Sigmoid colon (tissue), 6 donors: ENCODE measurements at regions not wholly inside any gene's neighbourhood (a gene's known extent, or its start where the extent isn't known, plus 50 kb on each side); places are given as distances from the start of the nearest gene placed in this dataset.
A peak's percentile ranks its signal among the peaks of the same experiment; 100 is the strongest.

ENCODE experiments used
- DNase-seq: peaks from one replicate; pipeline ENCODE4 v3.0.0-alpha.2; 2019
- H3K27ac ChIP-seq, 4 donors: fragments of 200-600 bp; sonication (generic); one replicate each; pipeline ENCODE4 v1.5.1; 2016 to 2019; ENCODE audit warnings: mild to moderate bottlenecking in 1 of 4
- H3K27me3 ChIP-seq, 3 donors: fragments of 200-600 bp; sonication (generic); one replicate each; pipeline ENCODE4 v1.5.1; 2019; ENCODE audit warnings: mild to moderate bottlenecking in 1 of 3
- H3K36me3 ChIP-seq, 4 donors: fragments of 200-600 bp; sonication (generic); one replicate each; pipeline ENCODE4 v1.5.1; 2016 to 2019
- H3K4me1 ChIP-seq, 4 donors: fragments of 200-600 bp; sonication (generic); one replicate each; pipeline ENCODE4 v1.5.1; 2017 to 2019
- H3K4me3 ChIP-seq, 4 donors: fragments of 200-600 bp; sonication (generic); one replicate each; pipeline ENCODE4 v1.5.1; 2017 to 2019; ENCODE audit warnings: mild to moderate bottlenecking in 2 of 4, moderate library complexity in 1 of 4
- H3K9me3 ChIP-seq, 4 donors: fragments of 200-600 bp in 3 of 4; sonication (generic) in 3 of 4; one replicate each; pipeline versions ENCODE4 v1.5.1 to v1.6.1; 2013 to 2019
- EP300 ChIP-seq, 4 donors: sonication (generic); formaldehyde crosslinking; IDR thresholded peaks; one replicate each; pipeline ENCODE4 v1.6.1; 2017; ENCODE audit warnings: antibody characterized with exemption in 4 of 4
- POLR2A ChIP-seq, 2 donors: fragments of 450-650 bp; IDR thresholded peaks; one replicate each; pipeline ENCODE4 v1.6.1; 2016; ENCODE audit warnings: antibody characterized with exemption in 2 of 2, mild to moderate bottlenecking in 2 of 2, moderate library complexity in 2 of 2
- POLR2AphosphoS5 ChIP-seq, 4 donors: sonication (generic); formaldehyde crosslinking; IDR thresholded peaks; one replicate each; pipeline ENCODE4 v1.6.1; 2017; ENCODE audit warnings: antibody characterized with exemption in 4 of 4
- WGBS, 2 donors: extraction: QIAGEN DNeasy Blood & Tissue Kit; methylation state at CpG; one replicate each; pipeline ENCODE4 v1.1.7; 2013; 5-methylcytosine and 5-hydroxymethylcytosine counted together
- intact Hi-C: fragments of 100-400 bp; cut with DNase I; formaldehyde crosslinking; loops from one replicate; pipeline ENCODE4 v1.15.1; 2023
- TF ChIP-seq, protein P1 (sequence below), 4 experiments: fragments of 450-650 bp in 3 of 4; fragments of 200-600 bp in 1 of 4; IDR thresholded peaks; one replicate each; pipeline ENCODE4 v1.5.1; 2016 to 2019; ENCODE audit warnings: antibody characterized with exemption in 4 of 4, mild to moderate bottlenecking in 3 of 4, moderate library complexity in 2 of 4
- donor health status: healthy with polysubstance abuse.
- donor health status: healthy.

DNA sequence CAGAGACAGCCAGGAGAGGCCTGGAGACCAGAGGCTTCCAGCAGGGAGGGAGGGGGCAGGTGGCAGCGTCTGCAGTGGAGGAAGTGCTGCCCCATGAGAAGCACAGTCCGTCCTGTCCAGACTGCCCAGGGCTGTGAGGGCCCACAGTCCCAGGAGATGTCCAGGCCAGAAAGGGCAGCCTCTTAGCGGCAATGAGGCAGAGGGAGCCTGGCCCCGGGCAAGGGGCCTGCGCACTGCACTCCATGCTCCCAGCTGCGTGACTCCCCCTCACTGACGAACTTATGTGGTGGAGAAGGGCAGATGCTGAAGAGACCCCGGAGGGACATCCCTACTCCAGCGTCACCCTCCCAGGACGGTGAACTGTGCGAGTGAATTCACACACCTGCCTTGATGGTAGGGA, 115.3 kb downstream of the SOX1 start:
- no peak for DNase-seq
- peaks cover 0 to 10% (median 10%) of the 10 kb centered on the region in 4 donors for H3K4me1 ChIP-seq

DNA sequence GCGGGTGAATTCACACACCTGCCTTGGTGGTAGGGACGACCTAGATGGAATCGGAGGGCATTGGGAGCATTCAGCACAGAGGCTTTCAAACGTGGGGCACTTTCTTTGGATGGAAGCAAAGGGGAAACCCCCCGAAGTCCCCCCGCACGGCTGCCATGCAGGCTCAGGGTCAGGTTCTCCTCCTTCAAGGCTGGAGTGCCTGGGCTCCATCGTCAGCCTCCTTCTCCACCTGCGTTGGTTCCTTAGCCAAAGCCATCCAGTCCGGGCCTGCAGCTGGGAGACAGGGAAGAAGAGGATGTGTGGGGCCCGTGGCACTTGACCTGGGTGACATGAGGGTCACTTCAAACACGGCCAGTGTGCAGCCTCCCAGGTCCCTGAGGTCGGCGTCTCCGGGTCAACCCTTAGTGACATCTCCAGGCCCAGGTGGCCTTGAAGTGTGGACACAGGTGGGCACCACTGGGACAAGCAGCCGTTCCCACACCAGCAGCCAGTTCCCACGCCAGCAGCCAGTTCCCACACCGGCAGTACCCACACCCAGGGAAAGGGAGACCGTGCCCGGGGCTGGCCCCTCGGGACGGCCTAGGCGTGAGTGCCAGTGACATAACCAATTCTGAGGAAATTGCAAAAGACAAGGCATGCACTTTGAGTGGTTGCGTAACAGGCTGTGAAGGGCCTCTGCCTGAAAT, 116.0 kb downstream of the SOX1 start:
- Histone ChIP-seq H3K4me1 (peaks cover 0 to 3% (median 2%) of the 10 kb centered on the region in 4 donors), H3K4me3 (no peak overlapping the region), H3K9me3 (no peaks in the 10 kb centered on the region), H3K27ac (no peak overlapping the region), H3K36me3 (no peaks in the 10 kb centered on the region), H3K27me3 (peaks cover 0 to 34% (median 0%) of the 10 kb centered on the region in 3 donors)
- intact Hi-C loops: no loop called here
- DNase-seq: no peak
- no peak for TF ChIP-seq POLR2A (IDR thresholded peaks at IDR 0.05)
- TF ChIP-seq POLR2AphosphoS5 (IDR thresholded peaks at IDR 0.05): no peak
- TF ChIP-seq, protein P1, sequence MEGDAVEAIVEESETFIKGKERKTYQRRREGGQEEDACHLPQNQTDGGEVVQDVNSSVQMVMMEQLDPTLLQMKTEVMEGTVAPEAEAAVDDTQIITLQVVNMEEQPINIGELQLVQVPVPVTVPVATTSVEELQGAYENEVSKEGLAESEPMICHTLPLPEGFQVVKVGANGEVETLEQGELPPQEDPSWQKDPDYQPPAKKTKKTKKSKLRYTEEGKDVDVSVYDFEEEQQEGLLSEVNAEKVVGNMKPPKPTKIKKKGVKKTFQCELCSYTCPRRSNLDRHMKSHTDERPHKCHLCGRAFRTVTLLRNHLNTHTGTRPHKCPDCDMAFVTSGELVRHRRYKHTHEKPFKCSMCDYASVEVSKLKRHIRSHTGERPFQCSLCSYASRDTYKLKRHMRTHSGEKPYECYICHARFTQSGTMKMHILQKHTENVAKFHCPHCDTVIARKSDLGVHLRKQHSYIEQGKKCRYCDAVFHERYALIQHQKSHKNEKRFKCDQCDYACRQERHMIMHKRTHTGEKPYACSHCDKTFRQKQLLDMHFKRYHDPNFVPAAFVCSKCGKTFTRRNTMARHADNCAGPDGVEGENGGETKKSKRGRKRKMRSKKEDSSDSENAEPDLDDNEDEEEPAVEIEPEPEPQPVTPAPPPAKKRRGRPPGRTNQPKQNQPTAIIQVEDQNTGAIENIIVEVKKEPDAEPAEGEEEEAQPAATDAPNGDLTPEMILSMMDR (IDR thresholded peaks at IDR 0.05): no peak
- TF ChIP-seq EP300 (IDR thresholded peaks at IDR 0.05): no peak
- WGBS, 2 donors: 77 to 82% methylated on average over 24 of the region's 24 CpGs

More for the DNA sequence above, 115.3 kb downstream of the SOX1 start:
- H3K27ac ChIP-seq: no peak overlapping the region
- peaks cover 0 to 34% (median 0%) of the 10 kb centered on the region in 3 donors for H3K27me3 ChIP-seq
- WGBS, 2 donors: 83 to 91% methylated on average over 11 of the region's 11 CpGs
- no peaks in the 10 kb centered on the region for H3K9me3 ChIP-seq
- no peak for TF ChIP-seq POLR2AphosphoS5 (IDR thresholded peaks at IDR 0.05)
- TF ChIP-seq POLR2A (IDR thresholded peaks at IDR 0.05): no peak
- TF ChIP-seq EP300 (IDR thresholded peaks at IDR 0.05): no peak
- TF ChIP-seq, protein P1 (IDR thresholded peaks at IDR 0.05): no peak
- no peaks in the 10 kb centered on the region for H3K36me3 ChIP-seq
- H3K4me3 ChIP-seq: no peak overlapping the region
- intact Hi-C loops: no loop called here

DNA sequence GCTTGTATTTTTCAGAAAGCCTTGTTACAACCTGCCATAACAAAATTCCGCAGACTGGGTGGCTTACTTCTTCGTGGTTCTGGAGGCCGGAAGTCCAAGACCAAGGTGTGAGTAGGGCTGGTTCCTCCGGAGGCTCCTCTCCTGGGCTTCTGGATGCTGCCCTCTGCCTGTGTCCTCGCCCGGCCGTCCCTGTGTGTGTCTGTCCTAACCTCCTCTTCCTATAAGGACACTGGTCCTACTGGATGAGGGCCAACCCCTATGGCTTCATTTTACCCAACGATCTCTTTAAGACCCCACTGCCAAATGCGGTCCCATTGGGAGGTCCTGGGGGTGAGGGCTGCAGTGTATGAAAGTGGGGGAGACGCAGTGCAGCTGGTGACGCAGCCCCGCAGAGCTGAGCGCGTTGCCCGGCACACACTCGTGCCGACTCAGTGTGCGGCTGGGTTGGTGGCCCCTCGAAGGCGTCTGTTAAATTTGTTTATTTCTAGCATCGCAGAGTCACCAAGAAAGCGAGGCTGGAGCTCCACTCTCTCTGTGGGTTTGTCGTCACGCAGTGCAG, 116.7 kb downstream of the SOX1 start:
- intact Hi-C loops: no loop called here
- Histone ChIP-seq H3K36me3 (no peaks in the 10 kb centered on the region), H3K27me3 (peaks cover 0 to 34% (median 0%) of the 10 kb centered on the region in 3 donors), H3K9me3 (no peaks in the 10 kb centered on the region), H3K4me1 (no peaks in the 10 kb centered on the region), H3K27ac (no peak overlapping the region), H3K4me3 (no peak overlapping the region)
- 86 to 89% methylated on average over 24 of the region's 24 CpGs for WGBS, 2 donors
- no peak for TF ChIP-seq POLR2A (IDR thresholded peaks at IDR 0.05)
- no peak for TF ChIP-seq POLR2AphosphoS5 (IDR thresholded peaks at IDR 0.05)
- TF ChIP-seq EP300 (IDR thresholded peaks at IDR 0.05): no peak
- TF ChIP-seq, protein P1 (IDR thresholded peaks at IDR 0.05): no peak
- DNase-seq: peak; percentile 35

DNA sequence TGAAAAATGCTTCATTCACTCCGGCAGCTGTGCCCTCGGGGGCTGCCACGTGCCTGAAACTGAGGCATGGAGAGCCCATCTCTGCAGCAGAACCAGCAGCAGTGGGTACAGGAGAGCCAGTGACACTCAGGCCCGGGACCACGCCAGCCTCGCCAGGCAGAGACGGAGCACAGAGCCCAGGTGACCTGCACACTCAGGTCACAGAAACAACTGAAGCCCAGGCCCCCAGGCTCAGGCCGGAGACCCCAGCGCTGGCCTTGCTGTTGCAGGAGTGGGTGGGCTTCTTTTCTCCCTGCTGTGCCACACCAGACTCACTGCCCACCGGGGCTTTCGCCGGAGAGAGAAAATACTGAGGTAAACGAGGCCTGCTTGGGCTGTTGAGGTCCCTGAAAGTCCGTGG, 117.3 kb downstream of the SOX1 start:
- peaks cover 0 to 34% (median 0%) of the 10 kb centered on the region in 3 donors for H3K27me3 ChIP-seq
- peak; percentile 46 for DNase-seq
- WGBS, 2 donors: 85 to 88% methylated on average over 14 of the region's 14 CpGs

More for the DNA sequence above, 117.3 kb downstream of the SOX1 start:
- no peak overlapping the region for H3K4me3 ChIP-seq
- TF ChIP-seq POLR2A (IDR thresholded peaks at IDR 0.05) (no peak), POLR2AphosphoS5 (IDR thresholded peaks at IDR 0.05) (no peak), EP300 (IDR thresholded peaks at IDR 0.05) (no peak)
- TF ChIP-seq, protein P1 (IDR thresholded peaks at IDR 0.05): no peak
- intact Hi-C loops: no loop called here
- no peaks in the 10 kb centered on the region for H3K36me3 ChIP-seq
- H3K9me3 ChIP-seq: no peaks in the 10 kb centered on the region
- H3K4me1 ChIP-seq: no peaks in the 10 kb centered on the region
- no peak overlapping the region for H3K27ac ChIP-seq
